ENCODE measurements at regions not wholly inside any gene's neighbourhood (a gene's known extent, or its start where the extent isn't known, plus 50 kb on each side); places are given as distances from the start of the nearest gene placed in this dataset.

DNA sequence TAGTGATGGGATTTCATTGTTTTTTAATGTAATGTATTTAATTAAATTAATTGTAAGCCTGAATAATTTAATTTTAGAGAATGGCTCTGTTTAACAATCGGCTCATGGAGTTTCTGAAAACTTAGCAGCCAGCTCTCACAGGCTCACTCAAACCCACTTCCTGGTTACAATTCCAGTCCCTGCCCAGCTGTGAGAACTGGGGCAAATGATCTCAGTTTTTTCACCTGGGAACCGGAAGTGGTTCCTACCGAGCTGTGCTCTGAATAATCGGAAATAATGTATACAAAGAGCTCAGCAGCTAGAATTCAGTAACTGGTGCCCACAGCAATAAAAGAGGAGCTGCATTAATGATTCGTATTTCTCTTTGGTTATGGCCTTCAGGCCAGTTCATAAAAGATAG, 244.3 kb upstream of the MCTP2 start:
- intact Hi-C loops (cut with micrococcal nuclease; ENCODE audit: unreplicated experiment): no loop called here
- no TSS peak for BruUV-seq (replicated peaks)
- Mint-ChIP-seq H3K4me3 (ENCODE audit: low read depth, unreplicated experiment) (no peak overlapping the region), H3K4me1 (ENCODE audit: low read depth, unreplicated experiment) (no peaks in the 10 kb centered on the region), H3K9me3 (ENCODE audit: low read depth, unreplicated experiment) (peaks cover 12% of the 10 kb centered on the region), H3K27ac (ENCODE audit: unreplicated experiment) (no peak overlapping the region), H3K36me3 (ENCODE audit: insufficient read depth, unreplicated experiment) (no peaks in the 10 kb centered on the region), H3K27me3 (ENCODE audit: unreplicated experiment) (no peaks in the 10 kb centered on the region)
- CTCF ChIA-PET: no interaction called here
- no peak for DNase-seq
- no peak for TF ChIP-seq CTCF (IDR thresholded peaks at IDR 0.05; ENCODE audit: unreplicated experiment)

- Mint-ChIP-seq H3K4me3 (ENCODE audit: low read depth, unreplicated experiment) (no peak overlapping the region), H3K27me3 (ENCODE audit: unreplicated experiment) (no peaks in the 10 kb centered on the region), H3K9me3 (ENCODE audit: low read depth, unreplicated experiment) (peaks cover 12% of the 10 kb centered on the region), H3K4me1 (ENCODE audit: low read depth, unreplicated experiment) (no peaks in the 10 kb centered on the region), H3K36me3 (ENCODE audit: insufficient read depth, unreplicated experiment) (no peaks in the 10 kb centered on the region), H3K27ac (ENCODE audit: unreplicated experiment) (no peak overlapping the region)
- intact Hi-C loops (cut with micrococcal nuclease; ENCODE audit: unreplicated experiment): no loop called here
- no peak for DNase-seq
- CTCF ChIA-PET: no interaction called here
- no peak for TF ChIP-seq CTCF (IDR thresholded peaks at IDR 0.05; ENCODE audit: unreplicated experiment)
- no TSS peak for BruUV-seq (replicated peaks)
These were observed 244.9 kb upstream of the MCTP2 start for GRCh38 chr15:93986400-93986984.

- no peak for DNase-seq
- H3K27me3 Mint-ChIP-seq (ENCODE audit: unreplicated experiment): no peaks in the 10 kb centered on the region
- no peaks in the 10 kb centered on the region for H3K4me1 Mint-ChIP-seq (ENCODE audit: low read depth, unreplicated experiment)
- BruUV-seq (replicated peaks): no TSS peak
- CTCF ChIA-PET: no interaction called here
- no peak for TF ChIP-seq CTCF (IDR thresholded peaks at IDR 0.05; ENCODE audit: unreplicated experiment)
- peaks cover 12% of the 10 kb centered on the region for H3K9me3 Mint-ChIP-seq (ENCODE audit: low read depth, unreplicated experiment)
- H3K4me3 Mint-ChIP-seq (ENCODE audit: low read depth, unreplicated experiment): no peak overlapping the region
- intact Hi-C loops (cut with micrococcal nuclease; ENCODE audit: unreplicated experiment): no loop called here
- H3K36me3 Mint-ChIP-seq (ENCODE audit: insufficient read depth, unreplicated experiment): no peaks in the 10 kb centered on the region
- H3K27ac Mint-ChIP-seq (ENCODE audit: unreplicated experiment): no peak overlapping the region
These were observed 245.4 kb upstream of the MCTP2 start for GRCh38 chr15:93985925-93986324.

- H3K9me3 Mint-ChIP-seq (ENCODE audit: low read depth, unreplicated experiment): peaks cover 12% of the 10 kb centered on the region
- no peak overlapping the region for H3K4me3 Mint-ChIP-seq (ENCODE audit: low read depth, unreplicated experiment)
- no peak for TF ChIP-seq CTCF (IDR thresholded peaks at IDR 0.05; ENCODE audit: unreplicated experiment)
- no peaks in the 10 kb centered on the region for H3K36me3 Mint-ChIP-seq (ENCODE audit: insufficient read depth, unreplicated experiment)
- CTCF ChIA-PET: no interaction called here
- no peak overlapping the region for H3K27ac Mint-ChIP-seq (ENCODE audit: unreplicated experiment)
- no peak for DNase-seq
- intact Hi-C loops (cut with micrococcal nuclease; ENCODE audit: unreplicated experiment): no loop called here
- no peaks in the 10 kb centered on the region for H3K27me3 Mint-ChIP-seq (ENCODE audit: unreplicated experiment)
- no TSS peak for BruUV-seq (replicated peaks)
- H3K4me1 Mint-ChIP-seq (ENCODE audit: low read depth, unreplicated experiment): no peaks in the 10 kb centered on the region
These were observed 246.2 kb upstream of the MCTP2 start for GRCh38 chr15:93985176-93985575.
